ENCODE measurements at regions not wholly inside any gene's neighbourhood (a gene's known extent, or its start where the extent isn't known, plus 50 kb on each side); places are given as distances from the start of the nearest gene placed in this dataset.

DNA sequence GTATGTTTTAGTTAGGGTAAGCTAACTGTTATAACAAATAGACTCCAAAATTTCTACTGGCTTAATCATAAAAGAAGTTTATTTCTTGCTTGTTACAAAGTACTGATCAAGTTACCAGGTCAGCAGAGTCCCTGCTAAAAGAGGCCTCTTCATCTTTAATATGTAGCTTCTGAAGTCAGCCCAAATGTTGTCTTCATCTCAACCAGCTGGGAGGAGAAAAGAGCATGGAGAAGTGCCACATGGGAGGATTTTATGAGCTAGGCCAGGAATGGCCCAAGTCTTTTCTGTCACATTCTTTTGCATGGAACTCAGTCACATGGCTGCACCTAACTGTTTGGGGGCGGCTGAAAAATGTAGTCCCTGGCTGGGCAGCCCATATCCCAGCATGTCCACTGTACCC, 63.2 kb upstream of the APOBEC4 start:
- no peak for ATAC-seq
- no peak for FAIRE-seq
- Histone ChIP-seq H3K9me3 (no peaks in the 10 kb centered on the region), H3K27ac (peak overlapping the region; percentile 1 to 15; a peak in 1 of 6 replicates), H3K4me2 (no peak overlapping the region), H3K4me1 (peaks cover 32% of the 10 kb centered on the region), H3K4me3 (no peak overlapping the region)
- TF ChIP-seq RCOR1 (IDR thresholded peaks at IDR 0.05; ENCODE audit: low read depth, low read length) (no peak), KDM1A (IDR thresholded peaks at IDR 0.05; ENCODE audit: low read depth) (no peak), FOSB (CRISPR knock-in tag; IDR thresholded peaks at IDR 0.05) (no peak), BCL3 (IDR thresholded peaks at IDR 0.05) (no peak), NPAS2 (CRISPR knock-in tag; IDR thresholded peaks at IDR 0.05; ENCODE audit: borderline replicate concordance) (no peak), HDAC2 (IDR thresholded peaks at IDR 0.05) (no peak), ESRRA (IDR thresholded peaks at IDR 0.05; ENCODE audit: borderline replicate concordance, low read length) (no peak), POLR2AphosphoS2 (conservative IDR thresholded peaks at IDR 0.05; ENCODE audit: low read length) (no peak), HOXB13 (CRISPR knock-in tag; IDR thresholded peaks at IDR 0.05; ENCODE audit: low read depth) (no peak), CEBPB (IDR thresholded peaks at IDR 0.05) (no peak), HOXB5 (CRISPR knock-in tag; IDR thresholded peaks at IDR 0.05) (no peak), MAZ (IDR thresholded peaks at IDR 0.05; ENCODE audit: borderline replicate concordance, low read depth, low read length) (no peak)
- POLR2A ChIA-PET = no interaction called here
- no peak for DNase-seq (ENCODE audit: low read depth in 1 of 2, low spot score in 1 of 2)
- CTCF ChIA-PET = interaction anchor here (0.5 to 2.8 kb wide), 3 partner anchors 17 to 40 kb away, joined by 3 to 9 read pairs (median 3); no protein-coding TSS in a partner anchor
- 68% methylated on average over 1 of the region's 1 CpG for WGBS (ENCODE audit: missing lambda C conversion rate)

GRCh38 chr1:183711741-183712361, 58.7 kb upstream of the APOBEC4 start:
- DNase-seq (ENCODE audit: low read depth in 1 of 2, low spot score in 1 of 2) (no peak), FAIRE-seq (no peak), ATAC-seq (no peak)
- Histone ChIP-seq H3K27ac (no peak overlapping the region), H3K4me3 (no peak overlapping the region), H3K9me3 (no peaks in the 10 kb centered on the region), H3K4me1 (peaks cover 7% of the 10 kb centered on the region; the same call in 1 of the 3 replicates), H3K4me2 (no peak overlapping the region)
- POLR2A ChIA-PET = no interaction called here
- TF ChIP-seq JUNB (IDR thresholded peaks at IDR 0.05) = no peak
- TF ChIP-seq MAZ (IDR thresholded peaks at IDR 0.05; ENCODE audit: borderline replicate concordance, low read depth, low read length) = no peak
- WGBS (ENCODE audit: missing lambda C conversion rate) = 72% methylated on average over 5 of the region's 5 CpGs
- CTCF ChIA-PET = interaction anchor here (0.7 to 1.5 kb wide), 6 partner anchors 10 to 220 kb away, joined by 3 to 4 read pairs (median 4); no protein-coding TSS in a partner anchor

GRCh38 chr1:183711165-183711682, 58.1 kb upstream of the APOBEC4 start:
- POLR2A ChIA-PET = no interaction called here
- Histone ChIP-seq H3K4me2 (no peak overlapping the region), H3K27ac (no peak overlapping the region), H3K4me3 (no peak overlapping the region), H3K4me1 (peaks cover 3% of the 10 kb centered on the region; the same call in 1 of the 3 replicates), H3K9me3 (no peaks in the 10 kb centered on the region)
- TF ChIP-seq CBX2 (IDR thresholded peaks at IDR 0.05; ENCODE audit: borderline replicate concordance, low read depth) (no peak), NPAS2 (CRISPR knock-in tag; IDR thresholded peaks at IDR 0.05; ENCODE audit: borderline replicate concordance) (no peak), ZSCAN20 (CRISPR knock-in tag; IDR thresholded peaks at IDR 0.05) (no peak), MAZ (IDR thresholded peaks at IDR 0.05; ENCODE audit: borderline replicate concordance, low read depth, low read length) (no peak), MAFK (IDR thresholded peaks at IDR 0.05; ENCODE audit: partially characterized antibody) (no peak), EHMT2 (IDR thresholded peaks at IDR 0.05; ENCODE audit: low read depth) (no peak)
- FAIRE-seq (no peak), ATAC-seq (no peak), DNase-seq (ENCODE audit: low read depth in 1 of 2, low spot score in 1 of 2) (no peak)
- WGBS (ENCODE audit: missing lambda C conversion rate) = 63% methylated on average over 2 of the region's 2 CpGs
- CTCF ChIA-PET = interaction anchor here (0.7 to 1.5 kb wide), 5 partner anchors 11 to 221 kb away, joined by 3 to 4 read pairs (median 4); no protein-coding TSS in a partner anchor

DNA sequence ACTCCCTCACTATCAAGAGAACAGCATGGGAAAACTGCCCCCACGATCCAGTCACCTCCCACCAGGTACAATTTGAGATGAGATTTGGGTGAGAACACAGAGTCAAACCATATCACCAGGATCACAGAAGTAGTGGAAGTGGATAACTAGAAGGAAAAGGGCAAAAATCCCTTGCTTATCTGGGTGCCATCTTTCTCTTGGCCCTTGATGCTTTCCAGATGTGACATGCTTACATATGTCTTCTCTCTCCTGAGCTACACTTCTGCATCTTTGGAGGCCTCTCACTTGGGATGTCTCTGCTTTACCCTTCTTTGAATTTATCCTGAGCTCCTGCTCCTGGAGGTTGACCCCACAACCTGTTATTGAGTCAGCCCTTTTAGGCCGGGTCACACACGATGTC, 57.6 kb upstream of the APOBEC4 start:
- CTCF ChIA-PET = interaction anchor here (1.1 to 1.5 kb wide), 3 partner anchors 16 to 205 kb away, joined by 3 to 4 read pairs (median 4); no protein-coding TSS in a partner anchor
- WGBS (ENCODE audit: missing lambda C conversion rate) = 62% methylated on average over 3 of the region's 3 CpGs

More for the DNA sequence above, 57.6 kb upstream of the APOBEC4 start:
- Histone ChIP-seq H3K9me3 (no peaks in the 10 kb centered on the region), H3K4me3 (no peak overlapping the region), H3K4me2 (no peak overlapping the region), H3K4me1 (no peaks in the 10 kb centered on the region), H3K27ac (no peak overlapping the region)
- TF ChIP-seq HDAC2 (IDR thresholded peaks at IDR 0.05) (no peak), HOXB13 (CRISPR knock-in tag; IDR thresholded peaks at IDR 0.05; ENCODE audit: low read depth) (no peak), FOXS1 (CRISPR knock-in tag; IDR thresholded peaks at IDR 0.05) (no peak), HEYL (CRISPR knock-in tag; IDR thresholded peaks at IDR 0.05) (no peak)
- FAIRE-seq = no peak
- ATAC-seq = no peak
- DNase-seq (ENCODE audit: low read depth in 1 of 2, low spot score in 1 of 2) = no peak
- POLR2A ChIA-PET = no interaction called here
